ENCODE measurements at regions not wholly inside any gene's neighbourhood (a gene's known extent, or its start where the extent isn't known, plus 50 kb on each side); places are given as distances from the start of the nearest gene placed in this dataset.

- DNase-seq, result no peak
Observed at GRCh38 chr17:77668518-77668917, 290.0 kb upstream of the TNRC6C start.

DNA sequence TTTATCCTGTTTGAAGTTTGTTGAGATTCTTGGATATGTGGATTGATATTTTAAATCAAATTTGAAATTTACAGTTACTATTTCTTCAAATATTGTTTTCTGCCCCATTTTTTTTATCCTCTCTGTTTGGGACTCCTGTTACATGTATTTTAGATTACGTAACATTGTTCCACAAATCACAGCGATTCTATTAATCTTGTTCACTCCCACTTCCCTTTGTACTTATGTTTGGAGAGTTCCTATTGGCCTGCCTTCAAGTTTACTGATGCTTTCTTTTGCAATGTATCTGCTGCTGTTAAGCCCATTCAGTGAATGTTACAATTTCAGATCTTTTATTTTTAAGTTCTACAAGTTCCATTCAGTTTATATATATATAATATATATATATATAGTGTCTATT, 288.3 kb upstream of the TNRC6C start:
- DNase-seq, result no peak

DNA sequence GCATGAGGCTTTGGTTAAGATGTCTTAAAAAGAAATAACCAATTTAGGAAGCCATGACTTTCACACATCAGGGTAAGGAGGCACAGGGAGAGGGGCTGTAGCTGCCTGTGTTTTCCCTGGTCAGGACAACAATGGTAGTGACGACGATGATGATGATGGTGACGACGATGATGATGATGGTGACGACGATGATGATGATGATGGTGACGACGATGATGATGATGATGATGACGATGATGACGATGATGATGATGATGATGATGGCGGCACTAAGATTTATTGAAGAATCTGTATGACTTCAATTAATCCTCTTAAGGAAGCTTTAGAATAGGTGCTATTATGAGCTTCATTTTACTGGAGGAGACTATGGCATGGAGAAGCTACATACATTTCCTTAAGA, 284.1 kb upstream of the TNRC6C start:
- no peak for DNase-seq

DNA sequence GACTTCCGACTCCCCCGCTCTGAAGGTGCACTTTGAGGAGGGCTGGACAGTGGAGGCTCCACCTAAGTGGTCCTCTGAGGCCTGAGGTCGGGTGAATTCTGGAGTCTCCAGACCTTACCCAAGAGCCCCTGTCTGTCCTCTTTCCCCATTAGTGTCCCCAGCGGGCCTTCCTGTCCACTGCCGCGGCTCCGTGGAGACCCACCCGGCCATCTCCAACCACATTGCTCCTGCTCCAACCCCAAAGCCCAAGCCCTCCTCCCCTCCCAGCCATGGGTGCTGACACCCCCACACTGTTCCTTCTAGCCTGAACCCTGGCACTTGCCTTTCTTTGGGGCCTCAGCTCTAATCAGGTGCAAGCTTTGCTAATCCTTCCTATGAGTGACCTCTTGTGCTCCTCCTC, 283.1 kb upstream of the TNRC6C start:
- DNase-seq, result no peak

GRCh38 chr17:77675816-77676215, 282.7 kb upstream of the TNRC6C start:
- no peak for DNase-seq

DNA sequence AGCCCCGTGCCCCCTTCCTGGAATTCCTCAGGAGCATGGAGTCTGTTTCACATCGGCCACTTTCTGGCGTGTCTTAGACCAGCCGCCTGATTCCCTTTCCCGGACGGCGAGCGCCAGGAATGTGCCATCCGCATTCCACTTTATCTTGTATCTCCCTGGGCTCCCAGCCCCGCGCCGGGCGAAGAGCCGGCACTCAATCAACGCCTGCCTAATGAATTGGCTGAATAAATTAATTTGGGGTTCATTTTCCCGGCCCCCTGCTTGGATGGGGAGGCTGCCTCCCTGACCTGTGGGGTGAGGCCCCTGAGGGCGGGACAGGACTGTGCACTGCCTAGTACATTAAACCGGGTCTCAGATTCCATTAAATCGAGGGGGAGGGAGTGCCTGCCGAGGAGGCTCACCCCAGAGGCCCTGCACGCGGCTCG, 282.3 kb upstream of the TNRC6C start:
- no peak for DNase-seq

DNA sequence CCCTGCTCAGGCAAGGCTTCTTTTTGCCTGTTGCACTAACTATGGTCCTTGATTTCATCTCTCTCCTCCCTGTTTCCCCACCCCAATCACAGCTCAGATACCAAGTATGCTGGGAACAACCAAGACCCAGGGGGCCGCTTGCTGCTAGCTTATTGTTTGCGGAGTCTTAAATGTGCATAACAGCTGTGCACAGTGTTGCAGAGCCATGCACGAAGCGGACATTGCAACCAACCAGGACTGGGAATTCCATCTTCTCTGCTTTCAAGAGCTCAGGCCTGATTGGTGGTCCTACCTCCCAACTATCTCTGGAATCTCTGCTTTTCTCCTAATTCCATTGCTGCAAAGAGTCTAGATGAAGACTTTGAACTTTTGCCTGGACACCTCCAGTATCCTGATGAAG, 281.3 kb upstream of the TNRC6C start:
- no peak for DNase-seq

GRCh38 chr17:77677630-77678029, 280.9 kb upstream of the TNRC6C start:
- no peak for DNase-seq

DNA sequence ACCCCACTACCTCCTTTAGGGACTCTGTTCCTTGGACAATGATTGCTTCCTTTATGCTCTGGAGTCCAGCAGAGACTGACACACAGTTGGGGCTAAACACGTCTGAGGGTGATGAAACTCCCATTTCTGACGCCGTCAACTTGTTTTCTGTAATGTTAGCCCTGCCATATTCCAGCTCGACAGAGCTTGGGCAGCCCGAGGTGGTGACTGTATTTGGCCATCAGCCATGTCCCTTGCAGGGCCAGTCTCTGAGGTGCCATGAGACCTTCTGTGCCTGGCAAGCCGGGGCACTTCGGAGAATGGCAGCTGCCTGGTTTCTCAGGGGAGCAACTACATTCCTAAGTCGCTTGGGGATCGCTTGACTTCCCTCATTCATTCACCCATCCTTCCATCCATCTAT, 278.9 kb upstream of the TNRC6C start:
- no peak for DNase-seq

DNA sequence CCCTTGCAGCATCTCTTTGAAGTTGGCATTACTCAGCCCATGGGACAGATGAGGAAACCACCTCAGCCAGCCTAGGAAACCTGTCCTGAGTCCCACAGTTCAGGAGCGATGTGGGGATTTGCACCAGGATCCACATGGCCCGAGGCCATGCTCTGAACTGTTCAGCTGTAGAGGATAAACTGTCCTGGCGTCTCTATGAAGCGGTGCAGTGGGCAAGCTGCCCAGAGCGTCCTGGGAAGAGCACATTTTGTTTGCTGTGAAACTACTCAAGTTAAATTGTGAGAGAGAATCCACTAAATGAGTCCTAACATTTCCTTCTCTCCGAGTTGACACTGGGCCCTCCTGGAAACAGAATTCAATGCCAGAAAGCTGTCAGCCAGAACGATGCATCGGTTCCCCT, 276.6 kb upstream of the TNRC6C start:
- no peak for DNase-seq

GRCh38 chr17:77684803-77685798, 273.4 kb upstream of the TNRC6C start:
- DNase-seq, result no peak

DNA sequence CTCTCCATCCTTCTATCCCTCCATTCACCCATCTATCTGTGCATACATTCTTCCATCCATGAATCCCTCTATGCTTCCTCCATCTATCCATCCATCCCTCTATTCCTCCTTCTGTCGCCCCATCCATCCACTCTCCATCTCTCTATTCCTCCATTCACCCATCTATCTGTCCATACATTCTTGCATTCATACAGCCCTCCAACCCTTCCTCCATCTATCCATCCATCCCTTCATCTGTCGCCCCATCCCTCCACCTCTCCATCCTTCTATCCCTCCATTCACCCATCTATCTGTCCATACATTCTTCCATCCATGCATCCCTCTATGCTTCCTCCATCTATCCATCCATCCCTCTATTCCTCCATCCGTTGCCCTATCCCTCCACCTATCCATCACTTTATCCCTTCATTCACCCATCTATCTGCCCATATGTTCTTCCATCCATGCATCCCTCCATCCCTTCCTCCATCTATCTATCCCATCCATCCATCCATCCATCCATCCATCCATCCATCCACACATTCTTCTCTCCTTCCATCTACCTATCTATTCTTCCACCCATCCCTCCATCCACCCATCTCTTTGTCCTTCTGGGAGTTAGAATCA, 272.5 kb upstream of the TNRC6C start:
- DNase-seq, result no peak

GRCh38 chr17:77686903-77687302, 271.6 kb upstream of the TNRC6C start:
- no peak for DNase-seq

GRCh38 chr17:77687417-77687816, 271.1 kb upstream of the TNRC6C start:
- DNase-seq, result no peak

DNA sequence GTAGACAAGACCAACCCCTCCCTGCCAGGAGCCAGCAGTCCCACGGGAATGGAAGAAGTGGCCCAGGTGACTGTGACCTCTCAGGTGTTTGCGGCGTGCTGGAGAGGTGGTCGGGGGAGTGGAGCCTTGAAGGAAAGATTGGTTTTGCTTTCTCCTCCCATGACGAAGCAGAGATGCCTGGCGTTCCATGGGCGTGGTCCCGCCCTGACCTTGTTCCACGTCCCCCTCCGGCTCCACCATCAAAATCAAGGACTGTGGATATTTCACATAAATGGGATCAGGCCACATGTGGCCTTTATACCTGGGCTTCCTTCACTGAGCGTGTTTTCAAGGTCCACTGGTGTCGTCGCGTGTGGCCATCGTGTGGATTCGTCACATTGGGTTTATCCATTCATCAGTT, 270.6 kb upstream of the TNRC6C start:
- DNase-seq, result no peak

- no peak for DNase-seq
Observed at GRCh38 chr17:77688369-77688768, 270.1 kb upstream of the TNRC6C start.

DNA sequence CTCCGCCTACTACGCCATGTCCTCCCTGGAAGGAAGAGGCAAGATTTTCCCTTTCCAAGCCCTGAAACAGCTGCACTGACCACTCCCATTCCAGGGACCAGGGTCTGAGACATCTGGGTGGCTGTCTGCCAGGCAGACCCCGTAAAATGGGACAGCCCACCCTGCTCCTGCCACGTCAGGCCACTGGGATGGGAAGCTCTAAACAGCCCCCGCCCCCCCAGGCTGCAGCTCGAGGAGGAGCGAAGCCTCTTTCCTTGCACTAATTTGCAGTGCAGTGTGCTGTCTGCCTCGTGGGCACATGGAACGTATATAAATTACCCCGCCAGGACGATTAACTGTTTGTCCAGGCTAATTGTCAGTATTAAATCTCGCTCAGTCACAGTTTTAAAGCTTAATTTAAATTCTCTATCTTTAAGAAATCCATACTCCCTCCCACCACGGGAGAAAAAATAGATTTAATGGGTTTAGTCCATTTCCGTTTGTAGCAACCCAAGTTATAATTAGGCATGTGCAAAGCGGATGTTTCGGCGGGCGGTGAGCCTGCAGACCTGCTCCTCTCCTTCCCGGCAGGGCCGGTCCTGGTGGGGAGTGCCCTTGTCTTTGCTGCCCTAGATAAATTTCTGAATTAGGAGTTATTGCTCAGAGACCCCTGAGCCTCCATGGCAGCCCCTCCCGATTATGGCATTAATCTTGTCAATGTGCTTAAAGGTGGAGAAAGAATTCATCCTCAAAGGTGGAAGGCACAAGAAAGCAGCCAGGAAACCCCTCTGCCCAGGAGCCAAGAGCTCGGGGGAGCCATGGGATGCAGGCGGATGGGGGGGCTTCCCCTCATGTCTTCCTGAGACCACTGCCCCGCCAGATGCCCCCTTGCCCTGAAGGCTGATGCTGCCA, 268.0 kb upstream of the TNRC6C start:
- DNase-seq, result no peak

GRCh38 chr17:77691216-77692085, 267.1 kb upstream of the TNRC6C start:
- DNase-seq, result no peak

DNA sequence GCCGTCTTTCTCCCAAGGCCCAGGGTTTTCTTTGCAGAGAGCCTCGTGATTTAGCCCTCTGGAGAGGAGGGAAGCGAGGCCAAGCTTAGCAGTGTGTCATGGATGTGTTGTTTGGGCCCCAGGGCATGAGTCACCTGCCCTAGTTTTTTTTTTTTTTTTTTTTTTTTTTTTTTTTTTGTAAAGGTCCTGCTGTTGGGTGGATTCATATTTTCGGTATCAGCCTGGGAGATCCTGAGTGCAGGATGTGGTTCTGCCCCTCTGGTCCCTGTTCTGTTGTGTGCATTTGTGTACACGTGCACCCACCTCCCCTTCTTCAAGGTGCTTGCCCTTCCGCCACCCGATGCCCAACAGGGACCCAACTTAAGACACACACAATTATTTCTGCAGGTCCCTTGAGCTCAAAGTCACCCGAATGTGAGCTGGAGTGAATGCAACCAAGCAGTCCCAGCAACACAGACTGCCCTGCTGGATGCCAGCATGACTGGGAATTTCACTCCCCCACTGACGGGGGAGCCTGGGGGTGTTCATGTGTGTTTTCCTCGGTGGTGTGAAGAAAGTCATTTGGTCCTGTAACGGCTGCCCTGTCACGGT, 265.8 kb upstream of the TNRC6C start:
- no peak for DNase-seq

- DNase-seq, result no peak
Observed at GRCh38 chr17:77693301-77693700, 265.2 kb upstream of the TNRC6C start.

- no peak for DNase-seq
Observed at GRCh38 chr17:77693776-77694175, 264.7 kb upstream of the TNRC6C start.
